ENCODE measurements at regions not wholly inside any gene's neighbourhood (a gene's known extent, or its start where the extent isn't known, plus 50 kb on each side); places are given as distances from the start of the nearest gene placed in this dataset.

DNA sequence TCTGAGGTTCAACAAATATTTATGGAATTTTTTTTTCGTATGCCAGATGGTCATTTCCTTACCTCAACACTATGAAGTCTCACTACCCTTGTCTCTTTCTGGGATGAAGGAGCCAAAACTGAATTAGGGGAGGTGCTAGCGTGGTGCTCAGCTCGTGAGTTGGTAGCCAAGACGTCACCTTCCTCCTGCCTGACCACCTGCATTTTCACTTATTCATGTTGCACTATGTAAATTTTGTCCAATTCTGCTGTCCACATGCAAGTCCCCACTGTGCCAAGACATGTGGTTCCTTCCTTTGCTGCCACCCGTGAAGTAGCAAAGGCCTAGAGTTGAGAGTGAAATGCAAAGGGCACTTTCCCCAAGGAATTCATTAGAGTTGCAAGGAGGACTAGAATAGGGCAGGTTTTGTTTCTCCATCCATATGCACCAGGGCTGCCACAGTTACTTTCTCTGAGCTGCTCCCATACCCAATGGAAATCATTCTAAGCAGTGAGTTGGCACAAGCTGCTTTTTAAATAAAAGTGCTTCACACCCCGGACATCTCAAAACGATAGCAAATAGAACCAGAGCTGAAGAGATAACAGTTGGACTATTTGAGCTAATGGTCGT is 591.3 kb upstream of the NOX3 start:
- H3K4me3 ChIP-seq (ENCODE audit: insufficient read depth, low read depth, low read length): no peak overlapping the region
- no peak for DNase-seq
- no peaks in the 10 kb centered on the region for H3K27me3 ChIP-seq (ENCODE audit: control insufficient read depth, insufficient read depth, low read length)
- no peaks in the 10 kb centered on the region for H3K36me3 ChIP-seq (replicated peaks; ENCODE audit: control insufficient read depth, insufficient read depth, low read length)

DNA sequence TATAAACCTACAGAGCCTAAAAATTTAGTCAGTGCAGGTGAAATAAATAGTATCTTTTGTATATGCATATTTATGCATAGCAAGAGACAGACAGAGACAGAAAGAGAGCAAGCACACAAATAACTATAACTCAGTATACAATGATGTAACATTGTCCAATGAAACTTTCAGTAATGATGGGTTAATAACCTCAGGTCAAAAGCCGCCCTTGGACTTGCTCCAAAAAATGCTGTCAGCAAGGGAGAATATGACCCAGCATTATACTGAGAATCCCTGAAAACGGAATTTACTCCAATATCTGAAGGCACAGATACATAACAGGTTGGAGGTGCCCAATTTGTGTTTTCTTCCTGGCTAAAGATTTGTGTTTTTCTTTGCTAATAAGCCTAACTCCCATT is 590.6 kb upstream of the NOX3 start:
- H3K27me3 ChIP-seq (ENCODE audit: control insufficient read depth, insufficient read depth, low read length): no peaks in the 10 kb centered on the region
- H3K4me3 ChIP-seq (ENCODE audit: insufficient read depth, low read depth, low read length): no peak overlapping the region
- DNase-seq: no peak
- no peaks in the 10 kb centered on the region for H3K36me3 ChIP-seq (replicated peaks; ENCODE audit: control insufficient read depth, insufficient read depth, low read length)

DNA sequence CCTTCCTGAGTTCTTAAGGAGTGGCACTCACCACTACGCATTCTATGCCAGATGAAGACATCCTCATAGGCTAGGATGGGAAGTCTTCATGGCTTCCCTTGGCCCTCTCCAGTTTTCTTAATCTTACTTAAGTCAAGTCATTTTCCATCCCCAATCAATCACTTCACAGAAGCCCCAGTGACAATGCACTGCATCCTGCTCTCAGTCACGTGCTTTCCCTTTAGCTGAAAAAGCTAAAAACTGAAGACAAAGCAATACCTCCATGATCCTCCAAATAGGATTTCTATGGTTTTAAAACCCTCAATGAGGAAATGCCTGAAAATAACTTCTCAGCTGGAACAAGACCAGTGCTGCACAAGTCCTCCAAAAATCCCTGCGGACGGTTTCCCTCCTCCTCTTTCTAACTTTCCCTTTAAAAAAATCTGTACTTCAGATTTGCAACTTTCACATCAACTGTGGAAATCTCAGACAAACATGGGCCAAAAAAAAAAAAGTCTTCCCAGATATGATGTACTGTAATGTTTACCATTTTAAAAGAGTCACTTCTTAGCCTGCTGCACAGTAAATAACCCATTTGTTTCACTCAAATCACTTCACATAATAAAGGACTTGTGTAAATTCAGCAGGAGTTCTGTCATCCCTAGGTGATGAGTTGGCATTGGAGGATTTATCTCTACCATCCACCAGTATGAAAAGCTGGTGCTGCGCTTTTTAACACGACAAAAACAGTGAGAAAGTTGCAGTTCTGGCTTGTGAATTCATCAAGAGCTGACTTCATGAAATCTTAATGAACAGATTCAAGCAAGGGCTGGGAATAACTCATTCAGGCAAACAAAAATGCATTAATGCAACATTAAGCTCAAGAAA is 590.0 kb upstream of the NOX3 start:
- Histone ChIP-seq H3K4me3 (ENCODE audit: insufficient read depth, low read depth, low read length) (no peak overlapping the region), H3K36me3 (replicated peaks; ENCODE audit: control insufficient read depth, insufficient read depth, low read length) (no peaks in the 10 kb centered on the region), H3K27me3 (ENCODE audit: control insufficient read depth, insufficient read depth, low read length) (no peaks in the 10 kb centered on the region)
- DNase-seq: no peak

DNA sequence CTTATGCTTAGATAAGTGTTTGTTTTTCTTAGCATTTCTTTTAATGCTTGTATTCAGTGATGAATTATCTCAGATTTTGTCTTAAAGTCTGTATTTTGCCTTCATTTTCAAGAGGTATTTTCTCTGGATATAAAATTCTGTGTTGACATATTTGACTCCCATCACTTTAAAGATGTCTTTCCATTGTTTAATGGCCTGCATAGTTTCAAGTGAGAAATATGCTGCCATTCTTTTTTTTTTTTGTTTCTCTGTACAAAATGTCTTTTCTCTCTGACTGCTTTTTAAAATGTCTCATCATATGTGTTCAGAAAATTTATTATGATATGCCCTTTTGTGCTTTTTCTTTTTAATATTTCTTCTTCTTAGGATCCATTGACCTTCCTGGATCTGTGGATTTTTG is 578.0 kb upstream of the NOX3 start:
- H3K27me3 ChIP-seq (ENCODE audit: control insufficient read depth, insufficient read depth, low read length): no peaks in the 10 kb centered on the region
- H3K4me3 ChIP-seq (ENCODE audit: insufficient read depth, low read depth, low read length): no peak overlapping the region
- DNase-seq: no peak
- no peaks in the 10 kb centered on the region for H3K36me3 ChIP-seq (replicated peaks; ENCODE audit: control insufficient read depth, insufficient read depth, low read length)

DNA sequence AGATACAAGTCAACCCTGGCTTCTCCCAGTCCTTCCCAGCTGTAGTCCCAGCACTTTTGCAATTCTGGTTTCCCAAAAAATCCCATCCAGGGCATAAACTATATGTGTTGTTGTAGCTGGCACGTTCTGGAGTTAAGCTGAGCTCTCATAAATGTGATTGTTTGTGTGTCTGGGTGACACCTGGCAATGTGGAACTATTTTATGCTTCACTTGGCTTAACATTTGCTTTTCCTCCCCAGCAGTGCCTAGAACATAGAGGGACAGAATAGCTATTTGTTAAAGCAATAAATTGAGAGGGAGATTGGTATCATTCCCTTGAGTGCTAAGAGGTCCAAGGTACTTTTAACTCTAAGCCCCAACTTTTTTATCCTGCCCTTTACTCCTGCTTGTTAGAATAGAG is 575.9 kb upstream of the NOX3 start:
- no peak overlapping the region for H3K4me3 ChIP-seq (ENCODE audit: insufficient read depth, low read depth, low read length)
- no peak for DNase-seq
- no peaks in the 10 kb centered on the region for H3K36me3 ChIP-seq (replicated peaks; ENCODE audit: control insufficient read depth, insufficient read depth, low read length)
- H3K27me3 ChIP-seq (ENCODE audit: control insufficient read depth, insufficient read depth, low read length): no peaks in the 10 kb centered on the region

DNA sequence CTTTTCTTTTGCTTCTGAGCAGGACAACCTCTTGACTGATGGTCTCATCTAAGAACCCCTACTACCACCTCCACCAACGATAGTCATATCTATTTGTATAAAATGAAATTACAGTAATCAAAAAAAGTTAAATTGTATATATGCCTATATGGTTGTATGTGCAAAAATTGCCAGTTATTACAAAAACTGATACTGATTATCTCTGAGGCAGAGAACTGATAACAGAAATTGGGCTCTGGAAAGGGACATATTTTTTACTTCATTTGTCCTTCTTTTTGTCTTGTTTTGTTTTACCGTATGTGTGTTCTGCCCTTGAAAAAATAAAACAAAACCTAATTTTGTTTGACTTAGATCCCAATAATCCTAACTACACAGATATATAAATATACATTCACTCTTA is 574.4 kb upstream of the NOX3 start:
- H3K4me3 ChIP-seq (ENCODE audit: insufficient read depth, low read depth, low read length): no peak overlapping the region
- no peaks in the 10 kb centered on the region for H3K27me3 ChIP-seq (ENCODE audit: control insufficient read depth, insufficient read depth, low read length)
- no peak for DNase-seq
- H3K36me3 ChIP-seq (replicated peaks; ENCODE audit: control insufficient read depth, insufficient read depth, low read length): no peaks in the 10 kb centered on the region

DNA sequence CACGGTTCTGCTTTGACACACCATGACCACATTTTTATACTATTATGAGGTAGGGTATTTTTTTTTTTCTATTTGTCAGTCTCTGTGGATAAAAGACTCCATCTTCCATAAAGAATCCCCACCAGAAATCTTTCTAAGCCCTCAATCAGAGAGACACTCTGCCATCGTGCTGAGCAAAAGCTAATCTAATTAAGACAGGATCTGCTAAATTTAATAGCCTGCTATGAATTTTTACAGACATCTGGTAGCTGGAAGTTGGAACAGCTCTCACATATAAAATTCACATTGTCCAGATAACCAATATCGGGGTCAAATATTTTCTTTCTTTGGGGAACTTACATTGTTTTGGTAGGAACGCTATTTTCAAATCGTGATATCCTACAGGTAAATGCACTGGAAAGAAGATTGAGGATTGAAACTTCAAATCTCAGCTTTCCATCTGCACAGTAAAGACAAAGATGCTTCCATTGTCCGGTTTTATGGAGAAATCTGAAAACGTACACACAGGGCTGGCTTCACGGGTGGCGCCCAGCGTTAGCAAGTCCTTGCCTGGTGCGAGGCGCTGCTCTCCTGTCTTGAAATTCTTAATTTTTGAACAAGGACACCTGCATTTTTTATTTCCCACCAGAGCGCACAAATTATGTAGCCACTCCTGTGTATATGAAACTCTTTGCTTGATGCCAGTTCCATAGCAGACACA is 573.8 kb upstream of the NOX3 start:
- no peak for DNase-seq
- Histone ChIP-seq H3K36me3 (replicated peaks; ENCODE audit: control insufficient read depth, insufficient read depth, low read length) (no peaks in the 10 kb centered on the region), H3K4me3 (ENCODE audit: insufficient read depth, low read depth, low read length) (no peak overlapping the region)

DNA sequence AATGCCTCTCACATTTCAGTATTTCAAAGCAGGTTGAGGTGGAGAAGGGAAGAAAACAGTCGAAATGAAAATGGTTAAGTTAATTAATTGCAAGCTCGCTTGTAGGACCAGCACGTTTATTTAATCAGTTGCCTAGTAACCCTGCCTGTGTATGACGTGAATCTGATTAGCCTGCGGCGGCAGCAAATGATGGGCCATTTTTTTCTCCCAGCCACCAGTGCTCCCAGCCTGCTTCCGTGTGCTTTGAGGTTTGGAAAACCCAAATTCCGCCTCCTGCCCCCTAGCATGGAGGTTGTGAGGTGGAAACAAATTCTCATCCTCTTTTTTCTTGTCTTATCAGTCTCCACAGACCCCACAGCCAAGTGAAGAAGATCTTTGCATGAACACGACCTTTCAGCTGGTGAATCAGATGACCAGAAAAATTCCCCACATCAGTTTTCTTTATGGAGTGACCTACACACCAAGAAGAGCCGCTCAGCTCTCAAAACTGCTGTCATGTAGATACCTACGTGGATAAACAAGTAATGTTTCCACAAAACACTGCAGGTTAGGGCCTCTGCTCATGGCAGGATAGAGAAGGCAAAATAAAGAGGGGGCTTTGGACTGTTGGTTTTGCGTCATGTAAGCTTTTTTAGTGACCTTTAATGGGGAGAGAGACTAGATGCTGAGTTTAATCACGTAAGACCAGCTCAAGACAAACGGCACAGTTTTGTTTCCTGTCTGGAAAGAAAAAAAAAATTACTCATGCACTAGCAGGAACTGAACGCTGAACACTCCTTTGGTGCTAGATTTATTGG is 572.9 kb upstream of the NOX3 start:
- H3K27me3 ChIP-seq (ENCODE audit: control insufficient read depth, insufficient read depth, low read length): no peaks in the 10 kb centered on the region
- no peak for DNase-seq
- H3K36me3 ChIP-seq (replicated peaks; ENCODE audit: control insufficient read depth, insufficient read depth, low read length): no peaks in the 10 kb centered on the region

More for the DNA sequence above, 573.8 kb upstream of the NOX3 start:
- no peaks in the 10 kb centered on the region for H3K27me3 ChIP-seq (ENCODE audit: control insufficient read depth, insufficient read depth, low read length)

DNA sequence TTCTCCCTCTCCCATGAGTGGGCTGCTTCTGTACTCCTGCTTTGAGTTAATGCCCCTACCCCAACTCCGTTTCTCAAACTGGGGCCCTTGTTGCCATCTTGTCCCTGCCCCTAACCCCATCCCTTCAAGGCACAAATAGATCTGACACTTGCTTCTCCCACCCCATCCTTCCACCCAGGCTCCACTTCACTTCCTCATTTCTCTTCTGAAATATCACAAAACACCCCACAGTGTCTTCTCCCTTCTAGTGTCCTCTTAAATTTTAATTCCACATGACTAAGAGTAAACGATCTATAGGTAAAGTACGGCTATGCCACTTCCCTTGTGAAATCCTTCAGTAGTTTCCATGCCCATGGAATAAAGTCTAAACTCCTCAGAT is 571.6 kb upstream of the NOX3 start:
- Histone ChIP-seq H3K36me3 (replicated peaks; ENCODE audit: control insufficient read depth, insufficient read depth, low read length) (no peaks in the 10 kb centered on the region), H3K4me3 (ENCODE audit: insufficient read depth, low read depth, low read length) (no peak overlapping the region), H3K27me3 (ENCODE audit: control insufficient read depth, insufficient read depth, low read length) (no peaks in the 10 kb centered on the region)
- no peak for DNase-seq

More for the DNA sequence above, 572.9 kb upstream of the NOX3 start:
- no peak overlapping the region for H3K4me3 ChIP-seq (ENCODE audit: insufficient read depth, low read depth, low read length)

DNA sequence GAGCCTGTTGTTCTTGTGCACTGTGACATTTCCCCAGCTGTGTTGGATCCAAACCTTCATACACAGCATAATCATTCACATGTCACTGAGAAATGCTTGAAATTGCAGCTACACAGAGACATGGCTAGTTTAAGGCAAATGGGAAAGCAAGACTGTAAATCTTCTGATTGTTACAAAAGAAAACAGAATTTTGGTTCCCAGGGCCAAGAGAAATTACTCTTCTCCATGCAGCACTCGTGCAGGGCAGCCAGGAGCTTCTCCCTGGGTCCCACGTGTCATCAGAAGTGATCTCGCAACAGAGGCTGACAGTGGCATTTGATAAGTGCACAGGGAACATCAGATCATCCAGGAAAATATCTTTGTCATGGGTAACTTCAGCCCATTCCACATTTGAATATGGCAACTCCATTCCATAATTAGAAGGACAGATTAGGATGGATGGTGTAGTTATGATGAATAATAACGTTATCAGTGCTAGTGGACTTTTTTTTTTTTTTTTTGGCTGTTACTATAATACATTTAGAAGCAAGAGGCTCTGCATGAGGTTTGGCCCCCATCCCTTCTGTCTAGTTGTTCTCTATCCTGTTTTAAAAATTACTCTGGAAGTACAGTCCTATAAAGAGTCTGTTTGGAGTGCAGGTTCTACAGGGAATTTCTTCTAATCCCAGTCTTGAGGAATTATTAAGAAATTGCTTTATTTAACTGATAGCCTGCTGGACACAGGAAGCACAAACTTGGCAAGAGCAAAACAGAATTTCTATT is 571.0 kb upstream of the NOX3 start:
- Histone ChIP-seq H3K4me3 (ENCODE audit: insufficient read depth, low read depth, low read length) (no peak overlapping the region), H3K27me3 (ENCODE audit: control insufficient read depth, insufficient read depth, low read length) (no peaks in the 10 kb centered on the region), H3K36me3 (replicated peaks; ENCODE audit: control insufficient read depth, insufficient read depth, low read length) (no peaks in the 10 kb centered on the region)
- no peak for DNase-seq

DNA sequence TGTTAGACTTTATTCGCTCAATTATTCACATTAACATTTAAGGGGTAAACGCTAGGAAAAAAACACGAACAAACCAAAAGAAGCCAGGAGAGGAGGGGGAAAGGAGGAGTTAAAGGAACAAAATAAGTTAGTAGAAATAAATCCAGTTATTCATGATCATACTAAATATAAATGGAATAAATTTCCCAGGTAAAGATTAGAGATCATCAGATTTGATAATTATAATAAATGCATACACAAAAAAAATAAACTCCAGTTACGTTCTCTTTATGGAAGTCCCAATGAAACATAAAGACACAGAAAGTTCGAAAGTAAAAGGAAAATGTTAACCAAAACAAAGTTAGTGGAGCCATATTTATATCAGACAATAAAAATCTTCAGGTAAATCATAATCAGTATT is 568.7 kb upstream of the NOX3 start:
- no peaks in the 10 kb centered on the region for H3K27me3 ChIP-seq (ENCODE audit: control insufficient read depth, insufficient read depth, low read length)
- no peaks in the 10 kb centered on the region for H3K36me3 ChIP-seq (replicated peaks; ENCODE audit: control insufficient read depth, insufficient read depth, low read length)
- no peak for DNase-seq
- H3K4me3 ChIP-seq (ENCODE audit: insufficient read depth, low read depth, low read length): no peak overlapping the region

DNA sequence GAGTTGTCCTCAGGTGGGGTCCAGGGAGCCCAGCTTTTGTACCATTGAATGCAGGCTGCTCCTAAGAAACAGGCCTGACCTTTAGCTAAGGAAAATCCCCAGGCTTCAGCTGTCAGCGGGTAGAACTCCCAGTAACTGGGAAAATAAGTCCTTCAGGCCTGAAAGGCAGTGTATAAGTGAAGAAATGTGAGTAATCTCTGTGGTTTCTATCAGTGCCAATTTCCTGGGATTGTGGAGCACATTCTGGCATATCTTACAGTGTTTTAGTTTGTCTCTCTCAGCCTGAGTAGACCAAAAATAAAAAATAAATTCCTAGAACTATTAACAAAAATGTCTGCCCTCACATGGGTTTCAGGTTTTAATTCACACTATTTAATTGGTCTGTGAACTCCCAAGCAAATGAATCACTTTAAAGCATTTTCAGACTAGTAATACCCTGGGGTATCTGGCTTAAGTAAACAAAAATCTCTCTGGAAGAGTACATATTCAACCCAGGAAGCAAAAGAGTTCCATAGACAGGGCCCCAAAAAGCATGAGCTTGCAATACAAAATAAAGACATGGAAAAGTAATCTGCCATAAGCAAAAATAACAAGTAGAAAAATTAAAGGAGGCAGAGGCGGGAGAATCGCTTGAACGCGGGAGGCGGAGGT is 566.2 kb upstream of the NOX3 start:
- H3K4me3 ChIP-seq (ENCODE audit: insufficient read depth, low read depth, low read length): no peak overlapping the region
- no peaks in the 10 kb centered on the region for H3K36me3 ChIP-seq (replicated peaks; ENCODE audit: control insufficient read depth, insufficient read depth, low read length)
- no peaks in the 10 kb centered on the region for H3K27me3 ChIP-seq (ENCODE audit: control insufficient read depth, insufficient read depth, low read length)
- DNase-seq: no peak

DNA sequence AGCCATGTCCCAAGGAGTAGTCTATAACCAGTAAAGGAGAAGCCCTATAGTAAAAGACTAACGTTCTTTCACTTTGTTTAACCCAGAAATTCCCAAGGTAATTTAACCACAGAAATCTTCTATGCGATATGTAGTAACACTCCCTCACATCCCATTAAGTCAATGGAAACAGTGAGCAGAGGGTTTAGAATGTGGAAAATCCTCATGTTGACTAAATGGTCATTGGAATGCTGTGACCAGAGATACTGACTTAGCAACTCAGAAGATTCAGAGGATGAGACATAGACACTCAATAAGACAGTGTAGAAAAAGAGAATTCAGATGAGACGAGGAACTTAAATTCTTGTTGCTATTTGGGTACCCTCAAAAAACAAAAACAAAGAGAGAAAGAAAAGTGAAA is 562.2 kb upstream of the NOX3 start:
- no peaks in the 10 kb centered on the region for H3K36me3 ChIP-seq (replicated peaks; ENCODE audit: control insufficient read depth, insufficient read depth, low read length)
- DNase-seq: no peak
- no peak overlapping the region for H3K4me3 ChIP-seq (ENCODE audit: insufficient read depth, low read depth, low read length)
- H3K27me3 ChIP-seq (ENCODE audit: control insufficient read depth, insufficient read depth, low read length): no peaks in the 10 kb centered on the region

Measured in H7 (cell line).